Type B pancreatic cell (in vitro differentiated cells): ENCODE measurements at regions not wholly inside any gene's neighbourhood (a gene's known extent, or its start where the extent isn't known, plus 50 kb on each side); places are given as distances from the start of the nearest gene placed in this dataset.

ENCODE experiments used
- DNase-seq: peaks from one replicate; pipeline ENCODE4 v3.0.0; 2021; ENCODE audit warnings: mixed read lengths; ENCODE audit not compliant: unreplicated experiment; ENCODE audit errors: extremely low spot score
- H3K27ac Mint-ChIP-seq: 2 replicates; pipeline ENCODE4 v1.8.0; 2021; ENCODE audit warnings: mild to moderate bottlenecking, mixed read lengths
- H3K27me3 Mint-ChIP-seq: 2 replicates; pipeline ENCODE4 v1.8.0; 2021; ENCODE audit warnings: mixed read lengths
- H3K36me3 Mint-ChIP-seq: 2 replicates; pipeline ENCODE4 v1.8.0; 2021; ENCODE audit warnings: mixed read lengths
- H3K4me1 Mint-ChIP-seq: one replicate; pipeline ENCODE4 v1.8.0; 2021; ENCODE audit warnings: mixed read lengths; ENCODE audit not compliant: unreplicated experiment
- H3K4me3 Mint-ChIP-seq: 2 replicates; pipeline ENCODE4 v1.8.0; 2021; ENCODE audit warnings: mild to moderate bottlenecking, mixed read lengths
- H3K9me3 Mint-ChIP-seq: 2 replicates; pipeline ENCODE4 v1.8.0; 2021; ENCODE audit warnings: mixed read lengths
- CTCF ChIP-seq: fragments of 200-600 bp; sonication (generic); conservative IDR thresholded peaks from 2 replicates; pipeline ENCODE4 v1.5.0; 2021; ENCODE audit warnings: antibody characterized with exemption, mild to moderate bottlenecking

- TF ChIP-seq CTCF = no peak
Measured at GRCh38 chr5:52448111-52448510, 339.6 kb upstream of the ITGA1 start.

GRCh38 chr5:52449516-52449915 lies 338.2 kb upstream of the ITGA1 start:
- TF ChIP-seq CTCF = no peak
- Mint-ChIP-seq H3K27me3 (no peaks in the 10 kb centered on the region), H3K27ac (no peak overlapping the region), H3K4me3 (no peak overlapping the region), H3K36me3 (no peaks in the 10 kb centered on the region), H3K9me3 (peaks cover 4% of the 10 kb centered on the region), H3K4me1 (peaks cover 4% of the 10 kb centered on the region)
- DNase-seq = no peak

More at GRCh38 chr5:52448111-52448510, 339.6 kb upstream of the ITGA1 start:
- Mint-ChIP-seq H3K4me3 (no peak overlapping the region), H3K36me3 (no peaks in the 10 kb centered on the region), H3K27ac (no peak overlapping the region), H3K27me3 (no peaks in the 10 kb centered on the region), H3K4me1 (peaks cover 4% of the 10 kb centered on the region), H3K9me3 (peaks cover 4% of the 10 kb centered on the region)
- no peak for DNase-seq

GRCh38 chr5:52452098-52452497 lies 335.6 kb upstream of the ITGA1 start:
- Mint-ChIP-seq H3K9me3 (peaks cover 4% of the 10 kb centered on the region), H3K4me3 (no peak overlapping the region), H3K27me3 (no peaks in the 10 kb centered on the region), H3K36me3 (no peaks in the 10 kb centered on the region), H3K4me1 (peaks cover 4% of the 10 kb centered on the region), H3K27ac (no peak overlapping the region)
- no peak for DNase-seq
- no peak for TF ChIP-seq CTCF

GRCh38 chr5:52453176-52453575 lies 334.5 kb upstream of the ITGA1 start:
- TF ChIP-seq CTCF = no peak
- no peak overlapping the region for H3K4me3 Mint-ChIP-seq
- H3K27ac Mint-ChIP-seq = no peak overlapping the region
- peaks cover 4% of the 10 kb centered on the region for H3K4me1 Mint-ChIP-seq
- H3K9me3 Mint-ChIP-seq = peaks cover 4% of the 10 kb centered on the region
- no peak for DNase-seq
- no peaks in the 10 kb centered on the region for H3K36me3 Mint-ChIP-seq
- H3K27me3 Mint-ChIP-seq = peaks cover 4% of the 10 kb centered on the region

GRCh38 chr5:52455920-52456319 lies 331.8 kb upstream of the ITGA1 start:
- TF ChIP-seq CTCF = no peak
- Mint-ChIP-seq H3K4me3 (no peak overlapping the region), H3K9me3 (no peaks in the 10 kb centered on the region), H3K36me3 (no peaks in the 10 kb centered on the region), H3K4me1 (no peaks in the 10 kb centered on the region), H3K27ac (no peak overlapping the region), H3K27me3 (peaks cover 4% of the 10 kb centered on the region)
- no peak for DNase-seq

GRCh38 chr5:52457810-52458209 lies 329.9 kb upstream of the ITGA1 start:
- H3K27ac Mint-ChIP-seq = no peak overlapping the region
- H3K4me1 Mint-ChIP-seq = no peaks in the 10 kb centered on the region
- peaks cover 6% of the 10 kb centered on the region for H3K27me3 Mint-ChIP-seq
- no peak for TF ChIP-seq CTCF
- H3K9me3 Mint-ChIP-seq = no peaks in the 10 kb centered on the region
- no peaks in the 10 kb centered on the region for H3K36me3 Mint-ChIP-seq
- DNase-seq = no peak
- no peak overlapping the region for H3K4me3 Mint-ChIP-seq
